OCI-LY7 (cell line): ENCODE measurements at regions not wholly inside any gene's neighbourhood (a gene's known extent, or its start where the extent isn't known, plus 50 kb on each side); places are given as distances from the start of the nearest gene placed in this dataset.

Experiments used
- EZH2phosphoT487 ChIP-seq: fragments of 200-600 bp; sonication (generic); IDR thresholded peaks from 2 replicates; pipeline ENCODE4 v1.6.1; 2018; ENCODE audit warnings: low read depth, borderline replicate concordance, mild to moderate bottlenecking, mixed run types, antibody characterized with exemption, low read length, moderate library complexity, mixed read lengths
- TF ChIP-seq, protein P1 (sequence below): fragments of 200-600 bp; sonication (generic); conservative IDR thresholded peaks from 2 replicates; pipeline ENCODE4 v1.5.1; 2014; ENCODE audit warnings: mild to moderate bottlenecking, antibody characterized with exemption, low read length, moderate library complexity, mixed read lengths

DNA sequence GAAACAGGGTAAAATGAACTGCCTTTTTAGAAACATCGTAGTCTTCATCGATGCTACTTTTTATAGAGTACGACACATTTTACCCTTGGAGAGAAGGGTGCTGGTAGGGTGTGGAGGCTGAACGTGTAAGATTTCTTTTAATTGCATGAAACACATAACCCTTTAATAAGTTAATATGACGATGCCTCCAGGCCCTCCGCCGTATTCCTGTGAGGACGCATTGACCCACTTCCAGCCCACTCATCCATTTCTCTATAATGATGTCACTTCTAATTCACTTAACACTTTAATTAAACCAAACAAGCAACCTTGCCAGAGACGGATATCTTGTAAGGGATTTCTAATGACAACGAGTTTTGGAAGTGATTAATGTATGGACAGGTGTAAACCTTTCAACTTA, 158.7 kb downstream of the IRX2 start:
- TF ChIP-seq, protein P1, sequence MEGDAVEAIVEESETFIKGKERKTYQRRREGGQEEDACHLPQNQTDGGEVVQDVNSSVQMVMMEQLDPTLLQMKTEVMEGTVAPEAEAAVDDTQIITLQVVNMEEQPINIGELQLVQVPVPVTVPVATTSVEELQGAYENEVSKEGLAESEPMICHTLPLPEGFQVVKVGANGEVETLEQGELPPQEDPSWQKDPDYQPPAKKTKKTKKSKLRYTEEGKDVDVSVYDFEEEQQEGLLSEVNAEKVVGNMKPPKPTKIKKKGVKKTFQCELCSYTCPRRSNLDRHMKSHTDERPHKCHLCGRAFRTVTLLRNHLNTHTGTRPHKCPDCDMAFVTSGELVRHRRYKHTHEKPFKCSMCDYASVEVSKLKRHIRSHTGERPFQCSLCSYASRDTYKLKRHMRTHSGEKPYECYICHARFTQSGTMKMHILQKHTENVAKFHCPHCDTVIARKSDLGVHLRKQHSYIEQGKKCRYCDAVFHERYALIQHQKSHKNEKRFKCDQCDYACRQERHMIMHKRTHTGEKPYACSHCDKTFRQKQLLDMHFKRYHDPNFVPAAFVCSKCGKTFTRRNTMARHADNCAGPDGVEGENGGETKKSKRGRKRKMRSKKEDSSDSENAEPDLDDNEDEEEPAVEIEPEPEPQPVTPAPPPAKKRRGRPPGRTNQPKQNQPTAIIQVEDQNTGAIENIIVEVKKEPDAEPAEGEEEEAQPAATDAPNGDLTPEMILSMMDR: no peak
- TF ChIP-seq EZH2phosphoT487: no peak
